GM18499 (cell line): ENCODE measurements at regions not wholly inside any gene's neighbourhood (a gene's known extent, or its start where the extent isn't known, plus 50 kb on each side); places are given as distances from the start of the nearest gene placed in this dataset.
A peak's percentile ranks its signal among the peaks of the same experiment; 100 is the strongest.
"Not testable (repeated sequence)": the region's sequence is repeated elsewhere in the genome, so short reads cannot be mapped to it uniquely, and the experiment has no call there.

Experiments
- ATAC-seq: cut with Tn5 transposase; IDR thresholded peaks from one replicate; pipeline ENCODE4 v1.9.1; 2021; ENCODE audit warnings: moderate number of reproducible peaks; ENCODE audit not compliant: insufficient read depth, unreplicated experiment

DNA sequence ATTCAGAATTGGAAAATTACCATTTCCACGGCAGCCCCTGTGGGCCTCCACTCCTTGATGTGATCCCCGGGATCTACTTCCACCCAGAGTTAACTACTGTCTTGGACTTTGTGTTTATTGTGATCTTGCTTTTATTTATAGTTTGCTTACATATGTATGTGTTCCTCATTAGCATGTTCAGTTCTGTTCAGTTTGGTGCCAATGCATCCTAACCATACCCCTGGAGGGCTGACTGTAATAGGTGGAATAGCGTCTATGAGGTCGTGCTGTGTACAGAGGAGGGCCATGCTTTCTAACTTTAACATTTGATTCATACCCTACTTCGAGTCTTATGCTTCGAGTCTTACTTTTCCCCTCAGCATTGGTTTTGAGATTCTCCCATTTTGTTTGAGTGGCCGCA, 104.3 kb upstream of the SLC24A3 start:
- ATAC-seq, result no peak

DNA sequence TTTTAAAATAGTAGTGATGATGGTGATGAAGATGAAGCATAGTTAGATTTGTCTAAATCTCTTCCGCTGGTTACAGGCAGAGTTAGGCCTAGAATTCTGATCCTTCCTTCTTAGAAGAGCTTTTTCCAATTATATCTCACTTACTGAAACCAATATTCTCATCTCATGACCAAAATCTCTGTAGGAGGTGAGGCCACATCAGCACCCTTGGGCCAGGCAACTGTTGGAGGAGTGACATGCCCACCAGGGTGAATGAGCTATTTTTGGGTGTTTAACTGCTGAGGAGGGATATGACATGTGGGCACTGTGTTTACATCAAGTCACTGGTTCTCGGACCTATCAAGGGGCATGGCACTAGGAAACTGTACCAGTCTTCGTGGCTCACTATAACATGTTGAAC, 102.2 kb upstream of the SLC24A3 start:
- ATAC-seq, result no peak

DNA sequence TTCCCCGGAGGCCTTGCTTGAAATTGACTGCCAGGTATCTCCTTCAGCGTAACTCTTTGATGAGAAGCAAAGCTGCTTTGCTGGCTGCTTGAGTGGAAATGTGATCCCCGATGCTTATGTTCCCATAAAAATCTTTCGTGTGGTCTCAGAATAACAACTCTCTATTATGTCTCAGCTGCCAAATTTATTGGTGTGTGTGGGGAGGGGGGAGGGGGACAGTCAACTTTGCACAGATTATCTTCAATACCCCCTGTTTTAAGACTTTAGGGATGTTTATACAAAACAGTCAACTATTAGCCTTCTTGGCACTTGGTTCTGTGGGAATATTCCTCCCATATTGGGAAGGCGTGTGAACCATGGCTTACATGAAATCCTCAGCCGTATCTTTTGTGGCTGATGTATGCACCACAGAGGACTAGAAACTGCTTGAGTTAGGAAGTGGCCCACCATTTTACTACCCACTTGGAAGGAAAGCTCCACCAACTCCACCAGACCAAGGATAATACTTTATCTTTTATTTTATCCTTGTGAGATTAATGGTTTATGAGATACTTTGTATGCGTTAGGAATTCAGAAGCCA, 101.5 kb upstream of the SLC24A3 start:
- ATAC-seq, result no peak

DNA sequence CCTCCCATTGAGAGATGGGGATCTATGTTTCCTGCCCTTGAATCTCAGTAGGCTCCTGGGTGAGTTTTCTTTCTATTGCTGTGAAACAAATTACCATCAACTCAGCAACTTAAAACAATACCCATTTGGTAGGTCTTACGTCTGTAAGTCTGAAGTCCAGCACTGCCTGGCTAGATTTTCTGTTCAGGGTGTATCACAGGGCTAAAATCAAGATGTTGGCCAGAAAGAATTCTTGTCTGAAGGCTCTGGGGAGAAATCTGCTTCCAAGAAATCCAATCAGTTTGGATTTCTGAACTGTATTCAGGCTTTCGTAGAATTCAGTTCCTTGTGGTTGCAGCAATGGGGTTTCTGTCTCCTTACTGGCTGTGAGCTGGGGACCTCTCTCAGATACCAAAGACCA, 99.6 kb upstream of the SLC24A3 start:
- no peak for ATAC-seq

DNA sequence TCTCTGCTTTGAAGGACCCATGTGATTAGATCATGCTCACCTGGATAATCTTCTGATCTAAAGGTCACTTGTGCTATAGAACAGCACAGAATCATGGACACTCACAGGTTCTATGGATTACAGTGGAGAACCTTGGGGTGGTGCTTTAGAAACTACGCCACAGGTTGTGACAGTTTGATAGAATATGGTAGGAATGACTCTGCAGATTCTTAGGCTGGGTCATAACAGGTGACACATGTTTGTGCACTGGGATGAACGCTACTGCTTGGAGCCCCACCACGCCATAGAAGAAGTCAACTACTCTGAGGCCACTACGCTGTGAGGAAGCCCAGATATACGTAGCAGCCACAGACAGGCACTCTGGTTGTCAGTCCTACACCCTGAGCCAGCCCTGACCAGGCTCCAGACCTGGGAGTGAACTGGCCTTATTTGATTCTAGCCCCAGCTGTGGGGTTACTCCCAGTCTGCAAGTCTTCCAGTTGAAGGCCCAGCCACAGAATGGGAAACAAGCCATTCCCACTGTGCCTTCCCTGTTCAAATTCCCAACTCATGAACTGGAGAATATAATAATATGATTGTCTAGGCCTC, 99.0 kb upstream of the SLC24A3 start:
- ATAC-seq, result no peak

DNA sequence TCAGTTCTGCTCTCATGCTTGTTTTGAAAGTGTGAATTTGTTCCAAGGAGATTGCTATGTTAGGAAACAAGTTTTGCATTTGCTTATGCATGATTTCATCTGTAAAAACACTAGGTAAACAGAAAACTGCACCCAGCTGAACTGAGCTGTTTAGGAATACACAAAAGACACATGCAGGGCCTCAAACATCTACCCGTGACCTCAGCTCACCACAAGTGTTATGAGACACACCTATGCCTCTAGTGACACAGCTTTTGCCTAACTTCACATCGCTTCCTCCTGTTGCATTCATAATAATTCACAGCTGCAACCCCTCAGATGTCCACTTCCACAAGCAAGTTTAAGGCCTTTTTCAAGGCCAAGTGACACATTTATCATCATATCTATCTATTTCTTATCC, 98.0 kb upstream of the SLC24A3 start:
- ATAC-seq, result peak; percentile 57

DNA sequence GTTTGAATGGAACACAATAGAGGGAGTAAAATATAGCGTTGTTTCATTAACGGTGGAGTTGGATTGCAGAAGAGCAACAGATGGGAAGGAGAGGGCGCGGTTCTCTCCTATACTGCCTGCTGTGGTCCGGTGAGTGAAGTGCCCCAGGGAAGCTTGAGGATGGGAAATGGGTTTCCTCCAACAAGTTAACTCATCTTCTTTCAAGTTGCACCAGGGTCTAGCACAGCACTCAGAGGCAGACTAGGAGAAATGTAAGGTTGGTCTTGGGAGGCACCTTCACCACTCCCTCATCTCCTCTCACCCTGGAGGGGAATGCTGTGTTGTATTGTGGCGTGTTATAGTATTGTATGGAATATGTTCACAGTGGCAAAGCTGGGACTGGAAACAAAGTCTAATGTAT, 96.9 kb upstream of the SLC24A3 start:
- ATAC-seq, result no peak

DNA sequence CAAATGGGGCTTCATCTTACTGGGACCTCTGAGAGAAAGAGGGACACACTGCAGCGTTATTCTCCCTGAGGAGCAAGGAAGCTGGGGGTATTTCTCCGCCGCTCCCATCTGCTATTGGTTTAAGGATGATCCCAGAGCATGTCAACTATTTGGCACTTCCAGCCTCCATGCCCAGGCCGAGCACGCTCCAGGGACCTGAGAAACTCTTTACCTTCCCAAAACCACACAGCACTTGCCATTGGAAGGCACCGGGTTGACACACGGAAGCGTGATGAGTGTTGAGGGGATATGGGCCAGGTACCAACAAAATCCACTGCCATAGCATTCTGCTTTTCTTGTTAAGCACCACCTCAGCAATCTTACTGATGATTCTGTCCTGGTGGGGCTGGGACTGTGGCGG, 92.4 kb upstream of the SLC24A3 start:
- ATAC-seq, result no peak

DNA sequence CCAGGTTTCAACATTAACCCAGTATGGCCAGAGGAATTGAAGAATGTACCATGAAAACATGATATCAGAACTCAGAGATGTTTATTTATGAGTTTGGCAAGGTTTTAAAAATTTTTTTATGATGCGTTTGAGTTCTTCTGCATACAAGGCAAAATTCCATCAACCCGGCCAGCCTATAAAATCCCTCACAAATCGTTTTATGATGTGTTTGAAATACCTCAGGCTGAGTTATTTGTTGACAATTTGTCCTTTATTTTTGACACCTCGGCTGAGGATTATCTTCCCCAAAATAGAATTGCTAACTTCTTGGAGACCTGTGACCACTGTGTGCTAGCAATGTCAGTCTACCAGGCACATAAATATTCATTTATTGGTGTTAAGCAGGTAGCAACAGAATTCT, 91.9 kb upstream of the SLC24A3 start:
- no peak for ATAC-seq

DNA sequence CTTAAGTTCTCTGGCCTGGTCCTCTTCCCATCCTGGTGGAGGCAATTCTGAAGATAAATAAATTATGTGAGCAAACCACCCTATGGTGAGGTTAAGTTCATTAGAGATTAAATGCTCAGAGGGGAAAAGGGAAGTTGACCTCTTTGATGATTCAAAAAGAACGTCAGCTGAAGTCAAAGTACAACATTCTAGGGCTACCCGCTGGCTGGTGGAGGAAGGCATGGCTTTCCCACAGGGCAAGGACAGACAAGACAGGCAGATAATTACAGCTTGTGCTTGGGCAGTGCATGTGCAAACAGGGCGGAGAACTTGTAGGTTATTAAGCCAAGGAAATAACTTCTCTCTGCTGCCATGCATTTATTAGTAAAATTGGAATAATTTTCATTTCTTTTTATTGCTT, 91.0 kb upstream of the SLC24A3 start:
- no peak for ATAC-seq

DNA sequence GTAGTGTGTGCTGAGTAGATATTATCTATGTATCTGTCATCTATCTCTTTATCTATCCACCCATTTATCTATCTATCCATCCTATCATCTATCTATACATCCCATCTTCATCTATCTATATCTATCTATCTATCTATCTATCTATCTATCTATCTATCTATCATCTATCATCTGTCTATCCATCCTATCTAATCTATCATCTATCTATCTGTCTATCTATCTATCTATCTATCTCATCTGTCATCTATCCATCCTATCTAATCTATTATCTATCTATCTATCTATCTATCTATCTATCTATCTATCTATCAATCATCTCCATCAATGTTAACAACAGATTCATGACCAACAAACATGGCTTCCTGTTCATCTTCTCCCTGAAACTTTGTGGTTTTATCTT, 90.5 kb upstream of the SLC24A3 start:
- ATAC-seq, result no peak

DNA sequence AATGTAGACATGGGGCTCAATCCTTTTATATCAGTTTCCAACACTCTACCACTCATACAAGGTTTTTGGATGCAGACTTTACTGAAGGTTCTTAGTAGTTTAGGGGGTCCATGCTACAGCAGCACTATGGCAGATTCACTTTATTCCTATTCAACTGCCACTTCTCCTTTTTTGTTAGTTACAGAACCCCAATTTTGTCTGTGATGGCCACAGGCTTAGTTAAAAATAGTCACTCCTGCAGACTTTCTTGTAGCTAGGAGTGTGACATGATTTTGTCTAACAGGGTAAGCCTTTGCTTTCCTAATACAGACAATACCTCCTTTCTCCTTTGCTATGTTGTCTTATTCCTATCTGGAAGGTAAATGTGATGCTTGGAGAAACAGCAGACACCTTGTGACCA, 90.0 kb upstream of the SLC24A3 start:
- no peak for ATAC-seq

DNA sequence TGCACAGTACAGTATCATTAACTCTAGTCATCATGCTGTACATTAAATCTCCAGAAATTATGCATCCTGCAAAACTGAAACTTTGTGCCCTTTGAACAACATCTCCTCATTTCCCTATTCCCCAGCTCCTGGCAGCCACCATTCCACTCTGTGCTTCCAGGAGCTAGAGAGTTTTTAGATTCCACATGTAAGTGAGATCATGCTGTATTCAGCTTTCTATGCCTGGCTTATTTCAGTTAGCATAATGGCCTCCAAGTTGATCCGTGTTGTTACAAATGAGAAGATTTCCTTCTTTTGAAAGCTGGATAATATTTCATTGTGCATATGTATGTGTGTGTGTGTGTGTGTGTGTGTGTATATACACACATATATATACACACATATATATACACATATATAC, 86.9 kb upstream of the SLC24A3 start:
- no peak for ATAC-seq

DNA sequence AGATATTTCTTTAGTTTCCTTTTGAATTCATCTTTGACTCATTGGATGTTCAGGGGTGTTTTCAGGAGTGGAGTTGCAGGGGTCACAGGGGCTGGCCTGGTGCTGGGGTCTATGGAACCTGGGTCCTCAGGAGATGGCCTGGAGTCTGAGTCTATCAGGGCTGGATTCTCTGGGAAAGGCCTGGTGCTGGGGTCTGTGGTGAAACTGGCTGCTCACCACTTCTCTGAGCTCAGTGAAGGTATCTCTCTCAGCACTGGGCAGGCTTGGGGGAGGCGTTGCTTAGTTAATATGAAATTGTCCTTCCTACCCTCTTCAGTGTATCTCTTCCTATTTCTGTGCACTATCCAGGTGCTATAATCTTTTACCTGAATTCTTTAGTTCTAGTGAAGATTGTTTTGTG, 83.1 kb upstream of the SLC24A3 start:
- no peak for ATAC-seq

DNA sequence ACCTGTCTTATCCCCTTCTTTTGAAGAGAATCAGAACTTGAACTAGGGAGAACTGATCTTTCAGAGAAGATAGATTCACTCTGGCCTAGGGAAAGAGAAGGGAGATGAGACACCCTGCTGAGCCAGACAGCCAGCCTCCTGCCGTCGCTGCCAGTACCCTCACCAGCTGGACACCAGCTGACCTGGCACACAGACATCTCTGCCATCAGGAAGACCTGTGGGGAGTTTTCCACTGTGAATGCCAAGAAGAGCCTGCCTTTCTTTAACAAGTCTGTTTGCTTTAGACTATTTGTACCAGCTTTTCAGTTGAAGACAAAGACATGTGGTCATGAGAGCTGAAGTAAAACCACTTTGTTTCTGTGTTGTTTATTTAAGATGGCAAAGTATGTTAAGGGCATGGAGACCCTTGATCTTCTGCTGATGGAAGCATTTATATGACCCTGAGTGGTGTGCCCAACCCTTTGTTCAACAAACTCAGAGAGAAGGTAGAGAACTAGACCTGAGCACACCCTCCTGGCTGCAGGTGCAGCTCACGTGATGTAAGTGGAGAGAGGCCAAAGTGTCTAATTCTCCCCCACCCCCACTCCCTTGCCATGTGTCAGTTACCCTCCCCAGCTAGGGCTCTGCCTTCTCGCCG, 82.3 kb upstream of the SLC24A3 start:
- ATAC-seq, result no peak

DNA sequence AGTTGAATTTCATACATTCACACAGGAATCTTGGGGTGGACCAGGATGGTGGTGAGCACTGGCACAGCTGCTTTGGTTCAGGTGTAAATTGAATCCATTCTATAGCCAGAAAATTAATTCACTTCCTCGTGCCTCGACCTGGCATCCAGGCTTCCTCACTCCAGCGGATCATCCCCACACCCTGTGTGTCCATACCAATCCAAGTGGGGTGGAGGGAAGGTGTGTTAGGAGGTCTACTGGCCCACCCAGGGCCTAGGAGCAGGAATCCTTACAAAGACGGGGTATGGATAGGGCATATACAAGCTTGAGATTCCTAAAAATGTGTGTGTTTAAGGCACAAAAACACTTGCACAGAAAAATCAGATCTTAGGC, 81.8 kb upstream of the SLC24A3 start:
- no peak for ATAC-seq

DNA sequence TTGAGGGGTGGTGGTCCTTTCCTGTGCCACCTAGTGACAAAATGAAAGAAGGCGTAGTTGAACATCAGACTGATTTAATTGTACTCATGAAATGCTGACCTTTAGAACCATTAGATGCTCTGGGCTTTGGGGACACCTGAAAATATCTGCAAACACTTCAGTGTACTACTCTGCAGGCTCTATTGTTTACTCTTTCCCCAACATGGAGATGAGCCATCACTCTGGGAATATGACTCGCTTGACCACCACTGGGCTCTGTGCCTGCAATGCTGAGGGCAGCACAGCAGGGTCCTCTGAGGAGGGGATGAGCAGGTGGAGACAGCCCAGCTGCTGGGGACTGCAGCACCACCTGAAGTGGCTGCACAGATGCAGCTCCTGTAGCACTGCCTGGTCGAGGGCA, 74.8 kb upstream of the SLC24A3 start:
- ATAC-seq, result no peak

DNA sequence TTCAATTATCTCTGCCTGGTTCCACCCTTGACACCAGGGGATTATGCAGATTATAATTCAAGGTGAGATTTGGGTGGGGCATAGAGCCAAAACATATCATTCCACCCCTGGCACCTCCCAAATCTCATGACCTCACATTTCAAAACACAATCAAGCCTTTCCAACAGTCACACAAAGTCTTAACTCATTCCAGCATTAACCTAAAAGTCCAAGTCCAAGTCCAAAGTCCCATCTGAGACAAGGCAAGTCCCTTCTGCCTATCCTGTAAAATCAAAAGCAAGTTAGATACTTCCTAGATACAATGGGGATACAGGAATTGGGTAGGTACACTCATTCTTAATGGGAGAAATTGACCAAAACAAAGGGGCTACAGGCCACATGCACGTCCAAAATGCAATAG, 73.7 kb upstream of the SLC24A3 start:
- no peak for ATAC-seq

DNA sequence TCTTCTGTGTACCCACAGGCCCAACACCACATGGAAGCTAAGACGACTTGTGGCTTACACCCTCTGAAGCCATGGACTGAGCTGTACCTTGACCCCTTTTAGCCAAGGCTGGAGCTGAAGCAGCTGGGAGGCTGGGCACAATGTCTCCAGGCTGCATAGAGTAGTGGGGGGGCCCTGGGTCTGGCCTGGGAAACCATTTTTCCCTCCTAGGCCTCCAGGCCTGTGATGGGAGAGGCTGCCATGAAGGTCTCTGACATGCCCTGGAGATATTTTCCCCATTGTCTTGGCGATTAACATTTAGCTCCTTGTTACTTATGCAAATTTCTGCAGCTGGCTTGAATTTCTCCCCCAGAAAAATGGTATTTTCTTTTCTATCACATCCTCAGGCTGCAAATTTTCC, 72.9 kb upstream of the SLC24A3 start:
- not testable (repeated sequence) for ATAC-seq

DNA sequence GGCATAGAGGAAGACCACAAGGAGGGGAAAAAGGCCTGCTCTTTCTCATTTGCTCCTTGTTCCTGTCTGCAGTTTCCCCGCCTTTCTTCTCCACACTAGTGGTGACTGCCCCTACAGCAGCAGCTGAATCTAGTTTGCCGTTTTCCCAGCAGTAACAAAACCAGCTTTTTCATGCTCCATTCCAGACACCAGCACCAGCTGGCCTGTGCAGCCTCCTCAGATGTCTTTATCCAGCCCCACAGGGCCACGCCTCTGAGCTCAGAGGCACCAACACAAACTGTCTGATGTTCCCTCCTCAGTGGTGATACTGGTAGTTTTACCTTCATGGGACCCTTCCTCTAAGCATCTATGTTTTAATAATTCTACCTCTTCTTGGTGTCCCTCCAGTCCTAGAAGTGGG, 70.4 kb upstream of the SLC24A3 start:
- no peak for ATAC-seq

DNA sequence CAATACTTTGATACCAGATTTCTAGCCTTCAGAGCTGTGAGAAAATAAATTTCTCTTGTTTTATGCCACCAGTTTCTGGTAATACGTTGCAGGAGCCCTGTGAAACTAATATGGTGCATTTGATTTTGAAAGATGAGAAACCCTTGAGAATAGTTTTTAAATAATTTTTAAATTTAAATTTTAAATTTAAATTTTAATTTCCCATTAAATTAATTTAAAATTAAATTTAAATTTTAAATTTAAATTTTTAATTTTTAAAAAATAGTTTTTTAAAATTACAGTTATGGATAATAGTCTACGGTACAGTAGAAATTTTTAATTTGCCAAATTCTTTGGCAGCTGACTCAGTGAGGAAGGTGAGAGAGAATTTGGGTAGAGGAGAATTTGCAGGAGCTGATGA, 68.6 kb upstream of the SLC24A3 start:
- no peak for ATAC-seq

DNA sequence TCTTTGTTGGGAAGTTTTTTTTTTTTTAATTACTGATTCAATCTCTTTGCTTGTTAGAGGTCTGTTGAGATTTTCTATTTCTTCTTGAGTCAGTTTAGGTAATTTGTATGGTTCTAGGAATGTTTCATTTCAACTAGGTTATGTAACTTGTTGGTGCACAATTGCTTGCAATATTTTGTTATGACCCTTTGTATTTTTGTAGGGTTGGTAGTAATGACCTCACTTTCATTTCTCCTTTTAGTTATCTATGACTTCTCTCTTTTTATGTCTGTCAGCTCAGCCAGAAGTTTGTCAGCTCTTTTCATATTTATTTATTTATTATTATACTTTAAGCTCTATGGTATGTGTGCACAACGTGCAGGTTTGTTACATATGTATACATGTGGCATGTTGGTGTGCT, 51.1 kb upstream of the SLC24A3 start:
- no peak for ATAC-seq
